AG04450 (cell line): ENCODE measurements at regions not wholly inside any gene's neighbourhood (a gene's known extent, or its start where the extent isn't known, plus 50 kb on each side); places are given as distances from the start of the nearest gene placed in this dataset.
A peak's percentile ranks its signal among the peaks of the same experiment; 100 is the strongest.

Source experiments
- CTCF ChIA-PET: fragments of 300-600, 350-600 bp; formaldehyde crosslinking; extraction: SDS; loops from one replicate; lab custom pipeline; 2022; ENCODE audit warnings: antibody characterized with exemption, inconsistent platforms; lab: Charles Lee
- POLR2A ChIA-PET: fragments of 350-600 bp; formaldehyde crosslinking; extraction: SDS; loops from one replicate; lab custom pipeline; 2021; ENCODE audit warnings: antibody characterized with exemption, inconsistent platforms; lab: Yijun Ruan, JAX
- DNase-seq: peaks from one replicate; pipeline ENCODE4 v3.0.0-alpha.2; 2011; ENCODE audit warnings: low read depth, low spot score
- H3K27ac ChIP-seq: one replicate; pipeline ENCODE4 v1.5.1; 2012; ENCODE audit warnings: low read depth, low read length, control low read depth
- H3K27me3 ChIP-seq: one replicate; pipeline ENCODE4 v1.6.0; 2012; ENCODE audit warnings: low read length; ENCODE audit not compliant: control insufficient read depth, insufficient read depth
- H3K4me3 ChIP-seq: 2 replicates; pipeline ENCODE4 v1.5.1; 2011; ENCODE audit warnings: mild to moderate bottlenecking, low read depth, low read length, control low read depth
- H3K9me3 ChIP-seq: 2 replicates; pipeline ENCODE4 v1.5.1; 2012; ENCODE audit warnings: low read length; ENCODE audit not compliant: control insufficient read depth, insufficient read depth
- CTCF ChIP-seq: IDR thresholded peaks from 2 replicates; pipeline ENCODE4 v1.5.1; 2011; ENCODE audit warnings: low read depth, low read length, control low read depth, inconsistent platforms

GRCh38 chr5:9713959-9714586 is 83.9 kb upstream of the TAS2R1 start:
- Histone ChIP-seq H3K27me3 (no peaks in the 10 kb centered on the region), H3K4me3 (no peak overlapping the region), H3K27ac (no peak overlapping the region), H3K9me3 (no peaks in the 10 kb centered on the region)
- CTCF ChIA-PET: no interaction called here
- TF ChIP-seq CTCF: no peak
- no peak for DNase-seq
- POLR2A ChIA-PET: no interaction called here

GRCh38 chr5:9713356-9713755 is 83.2 kb upstream of the TAS2R1 start:
- TF ChIP-seq CTCF: no peak
- Histone ChIP-seq H3K27ac (no peak overlapping the region), H3K4me3 (no peak overlapping the region), H3K27me3 (no peaks in the 10 kb centered on the region), H3K9me3 (no peaks in the 10 kb centered on the region)
- DNase-seq: no peak
- ChIA-PET POLR2A (no interaction called here), CTCF (no interaction called here)

- Histone ChIP-seq H3K4me3 (no peak overlapping the region), H3K9me3 (no peaks in the 10 kb centered on the region), H3K27ac (peak overlapping the region; percentile 84), H3K27me3 (no peaks in the 10 kb centered on the region)
- no peak for TF ChIP-seq CTCF
- ChIA-PET CTCF (no interaction called here), POLR2A (no interaction called here)
- DNase-seq: no peak
Measured at GRCh38 chr5:9712911-9713310, 82.8 kb upstream of the TAS2R1 start.

- no peak overlapping the region for H3K4me3 ChIP-seq
- ChIA-PET CTCF (no interaction called here), POLR2A (no interaction called here)
- no peaks in the 10 kb centered on the region for H3K27me3 ChIP-seq
- DNase-seq: peak; percentile 90
- TF ChIP-seq CTCF: no peak
- H3K9me3 ChIP-seq: no peaks in the 10 kb centered on the region
- H3K27ac ChIP-seq: peak overlapping the region; percentile 84
Measured at GRCh38 chr5:9712506-9712905, 82.4 kb upstream of the TAS2R1 start.

GRCh38 chr5:9710069-9710468 is 79.9 kb upstream of the TAS2R1 start:
- no peak overlapping the region for H3K4me3 ChIP-seq
- H3K9me3 ChIP-seq: no peaks in the 10 kb centered on the region
- no peaks in the 10 kb centered on the region for H3K27me3 ChIP-seq
- H3K27ac ChIP-seq: no peak overlapping the region
- DNase-seq: no peak
- ChIA-PET CTCF (no interaction called here), POLR2A (no interaction called here)
- no peak for TF ChIP-seq CTCF
